Caki2 (cell line): ENCODE measurements at regions not wholly inside any gene's neighbourhood (a gene's known extent, or its start where the extent isn't known, plus 50 kb on each side); places are given as distances from the start of the nearest gene placed in this dataset.
"Not testable (repeated sequence)": the region's sequence is repeated elsewhere in the genome, so short reads cannot be mapped to it uniquely, and the experiment has no call there.

Source experiments
- DNase-seq: peaks from one replicate; pipeline ENCODE4 v3.0.0-alpha.2; 2015; ENCODE audit warnings: low read depth
- in situ Hi-C: cut with HindIII; loops from 2 replicates; pipeline ENCODE4 v1.10.0; 2016; ENCODE audit warnings: low sequenced_read_pairs, low pct_unique_long_range_greater_than_20kb, mixed read lengths

DNA sequence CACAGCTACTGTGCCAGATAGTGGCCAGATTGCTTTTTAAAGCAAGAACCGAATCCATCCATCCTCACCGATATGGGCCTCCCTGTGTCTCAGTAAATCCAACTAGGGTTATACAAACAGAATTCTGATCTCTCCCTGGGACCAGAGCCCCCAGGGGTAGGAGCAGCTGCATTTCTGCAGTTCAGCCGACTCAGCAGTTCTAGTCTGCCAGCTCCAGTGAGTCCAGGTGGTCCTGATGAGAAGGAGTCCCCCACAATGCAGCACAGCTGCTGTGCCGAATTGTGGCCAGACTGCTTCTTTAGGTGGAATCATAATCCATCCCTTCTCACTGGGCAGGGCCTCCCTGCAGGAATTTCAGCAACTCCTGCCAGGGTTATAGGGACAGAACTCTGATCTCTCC lies 532.9 kb downstream of the ACTRT1 start:
- DNase-seq, result no peak
- in situ Hi-C loops, result no loop called here

DNA sequence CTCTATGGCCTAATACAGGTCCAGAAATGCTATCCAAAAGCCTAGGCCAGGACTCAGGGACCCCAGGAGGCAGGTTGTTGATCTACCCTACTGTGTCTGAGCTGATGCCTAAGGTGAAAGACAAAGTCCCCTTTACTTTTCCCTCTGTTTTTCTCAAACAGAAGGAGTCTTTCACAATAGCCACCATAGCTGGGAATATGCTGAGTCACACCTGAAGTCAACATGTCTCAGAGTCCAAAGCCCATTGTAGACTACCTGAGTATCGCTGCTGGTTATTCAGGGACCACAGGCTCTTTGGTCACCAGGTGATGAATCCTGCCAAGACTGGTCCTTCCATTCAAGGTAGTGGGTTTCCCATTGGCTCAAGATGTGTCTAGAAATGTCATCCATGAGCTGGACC lies 562.2 kb downstream of the ACTRT1 start:
- DNase-seq, result no peak
- in situ Hi-C loops, result no loop called here

DNA sequence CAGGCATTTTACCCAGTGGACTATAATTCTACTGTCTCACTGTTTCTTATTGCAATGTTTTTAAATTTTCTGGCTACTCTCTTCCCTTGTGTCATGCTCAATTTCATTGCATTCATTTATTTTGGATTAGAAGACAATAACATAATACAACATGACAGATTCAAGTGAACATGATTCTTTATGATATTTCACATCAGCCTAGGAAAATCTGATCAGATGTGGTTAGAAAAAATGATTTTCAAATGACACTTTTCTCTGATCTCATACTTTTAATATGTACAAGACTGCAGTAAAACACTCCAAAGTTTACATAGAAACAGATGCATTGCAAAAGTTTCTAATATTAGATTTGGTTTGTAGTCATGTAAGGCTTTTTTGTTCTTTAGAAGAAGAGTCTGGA lies 586.0 kb downstream of the ACTRT1 start:
- in situ Hi-C loops, result no loop called here
- no peak for DNase-seq

DNA sequence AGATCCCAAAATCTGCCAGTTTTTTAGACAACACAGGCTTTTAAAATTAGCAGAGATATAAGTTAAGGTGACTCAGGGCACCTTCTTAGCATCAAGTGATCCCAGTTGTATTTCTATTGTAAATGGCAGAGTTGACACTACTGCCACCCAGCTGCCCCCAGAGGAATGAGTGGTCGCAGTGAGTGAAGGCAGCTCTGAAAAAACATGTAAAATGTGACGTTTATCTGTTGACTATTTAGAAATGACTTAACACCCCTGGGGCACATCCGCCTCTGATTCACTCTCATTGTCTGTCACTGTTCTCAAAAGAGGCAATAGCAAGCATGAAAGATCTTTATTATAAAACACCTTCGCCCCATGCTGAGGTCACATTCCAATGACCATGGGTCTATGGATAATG lies 592.4 kb downstream of the ACTRT1 start:
- in situ Hi-C loops, result no loop called here
- DNase-seq, result peak; percentile 30

DNA sequence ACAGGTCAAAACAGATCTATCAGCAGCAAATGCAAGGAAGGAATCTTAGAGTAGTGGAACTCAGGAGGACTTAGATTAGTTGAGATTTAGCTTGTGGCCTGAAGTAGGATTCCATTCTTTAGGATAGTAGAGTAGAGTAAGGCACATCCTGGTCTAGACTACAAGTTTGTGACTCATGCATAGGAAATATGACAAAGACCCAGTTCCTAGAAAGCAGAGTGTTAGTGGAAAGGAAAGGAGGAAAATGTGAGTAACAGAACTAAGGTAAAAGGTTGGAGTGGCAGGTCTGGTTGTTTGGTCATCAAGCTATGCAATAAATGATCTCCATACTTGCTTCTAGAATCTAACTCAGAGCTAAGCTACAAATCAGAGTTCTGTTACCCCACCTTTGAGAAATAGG lies 595.0 kb downstream of the ACTRT1 start:
- in situ Hi-C loops, result no loop called here
- DNase-seq, result no peak

DNA sequence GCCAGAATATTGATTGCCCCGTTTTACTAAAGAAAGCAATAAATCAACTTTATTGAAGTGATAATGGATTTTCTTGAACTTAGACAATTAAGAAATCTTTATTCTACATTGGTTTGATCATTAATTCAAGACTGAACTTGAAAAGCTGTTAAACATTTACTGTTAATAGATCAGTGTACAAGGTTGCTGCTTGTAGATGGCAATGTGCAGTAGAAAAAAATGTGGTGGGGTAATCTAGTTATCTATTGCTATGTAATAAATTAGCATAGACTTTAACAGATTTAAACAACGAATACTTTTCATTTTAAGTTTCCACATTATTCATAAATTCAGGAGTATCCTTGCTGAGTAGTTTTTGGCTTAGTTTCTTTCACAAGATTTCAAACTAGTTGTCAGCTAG lies 612.5 kb downstream of the ACTRT1 start:
- in situ Hi-C loops, result no loop called here
- no peak for DNase-seq

DNA sequence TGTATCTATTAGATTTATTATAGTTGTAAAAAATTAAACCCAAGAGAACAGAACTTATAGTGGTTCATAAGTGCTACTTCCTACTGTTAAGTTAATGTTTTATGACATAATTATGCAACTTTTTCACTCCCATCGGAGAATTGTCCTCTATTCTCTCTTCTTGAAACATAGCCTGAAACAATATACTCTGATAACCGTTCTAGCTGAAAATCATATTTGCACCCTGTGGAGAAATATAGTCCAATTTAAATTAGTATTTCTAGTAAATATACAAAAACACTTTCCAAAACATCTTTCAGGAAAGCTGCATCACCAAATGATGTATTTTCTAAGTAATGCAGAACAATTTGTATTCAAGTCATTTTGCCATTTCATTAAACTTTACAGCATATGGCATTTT lies 586.4 kb downstream of the PRR32 start:
- in situ Hi-C loops, result no loop called here
- DNase-seq, result no peak

DNA sequence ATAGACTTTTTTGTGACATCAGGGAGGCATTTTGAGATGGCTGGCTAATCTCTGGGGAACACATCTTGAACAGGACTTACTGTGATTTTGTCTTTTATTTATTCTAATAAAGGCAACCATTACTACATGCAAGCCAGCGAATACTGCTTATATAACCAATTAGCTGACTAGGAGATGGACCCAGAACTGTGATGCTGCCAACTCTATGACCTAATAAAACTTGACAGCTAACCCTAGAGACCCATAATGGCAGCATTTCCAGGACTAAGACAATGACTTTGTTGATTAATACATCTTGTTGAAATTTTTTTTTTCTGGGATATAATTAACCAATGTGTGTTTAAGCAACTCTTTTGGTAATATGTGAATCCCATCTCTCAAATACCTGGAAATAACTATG lies 584.6 kb downstream of the PRR32 start:
- DNase-seq, result no peak
- in situ Hi-C loops, result no loop called here

DNA sequence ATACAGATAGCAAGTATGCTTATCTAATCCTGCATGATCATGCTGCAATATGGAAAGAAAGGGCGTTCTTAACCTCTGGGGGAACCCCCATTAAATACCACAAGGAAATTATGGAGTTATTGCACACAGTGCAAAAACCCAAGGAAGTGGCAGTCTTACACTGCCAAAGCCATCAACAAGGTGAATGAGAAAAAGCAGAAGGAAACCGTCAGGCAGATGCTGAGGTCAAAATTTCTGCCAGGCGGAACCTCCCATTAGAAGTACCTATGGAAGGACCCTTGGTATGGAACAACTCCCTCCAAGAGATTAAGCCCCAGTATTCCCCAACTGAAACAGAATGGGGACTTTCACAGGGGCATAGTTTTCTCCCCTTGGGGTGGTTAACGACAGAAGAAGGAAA lies 580.7 kb downstream of the PRR32 start:
- DNase-seq, in situ Hi-C loops: not testable (repeated sequence)

DNA sequence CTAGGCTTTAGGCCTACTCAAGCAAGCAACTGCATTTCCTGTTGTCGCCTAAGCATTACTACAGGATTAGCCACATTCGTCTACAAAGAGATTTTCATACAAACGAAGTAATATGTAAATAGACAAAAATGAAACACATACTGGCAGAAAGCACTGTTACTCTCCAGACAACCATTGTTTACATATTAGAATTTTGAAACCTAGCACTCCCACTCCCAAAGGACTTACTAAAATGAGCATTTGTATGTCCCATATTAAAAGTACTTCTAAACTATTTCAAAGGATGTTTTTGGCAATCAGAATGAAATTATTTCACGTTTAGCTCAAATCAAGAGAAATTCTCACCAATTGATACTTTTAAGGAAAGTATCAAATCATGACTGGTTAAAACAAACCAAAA lies 570.8 kb downstream of the PRR32 start:
- in situ Hi-C loops, result no loop called here

DNA sequence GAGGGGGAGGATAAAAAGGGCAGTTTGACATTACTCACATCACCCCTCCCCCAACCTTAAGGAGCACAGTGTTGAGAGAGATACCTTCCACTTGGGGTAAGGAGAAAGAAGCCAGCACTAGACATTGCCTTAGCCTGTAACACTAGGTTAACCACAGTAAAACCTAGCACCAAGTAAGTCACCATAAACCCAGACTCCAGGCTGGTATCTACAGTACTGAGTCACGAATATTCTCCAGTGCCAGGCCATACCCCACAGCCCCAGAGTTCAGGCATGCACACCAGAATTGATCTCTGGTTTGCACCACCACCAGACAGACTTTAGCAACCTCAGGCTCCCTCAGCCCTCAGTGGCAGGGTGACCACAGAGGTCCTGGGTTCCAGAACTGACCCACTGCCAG lies 570.4 kb downstream of the PRR32 start:
- DNase-seq, result no peak

More for the DNA sequence above, 570.8 kb downstream of the PRR32 start:
- DNase-seq, result no peak

More for the DNA sequence above, 570.4 kb downstream of the PRR32 start:
- in situ Hi-C loops, result no loop called here
